Thyroid gland (tissue), 4 donors: ENCODE measurements at regions not wholly inside any gene's neighbourhood (a gene's known extent, or its start where the extent isn't known, plus 50 kb on each side); places are given as distances from the start of the nearest gene placed in this dataset.

Experiments
- POLR2A ChIP-seq, 2 donors: fragments of 450-650 bp; IDR thresholded peaks; one replicate each; pipeline ENCODE4 v1.6.1; 2017; ENCODE audit warnings: antibody characterized with exemption in 2 of 2, mild to moderate bottlenecking in 2 of 2, moderate library complexity in 1 of 2
- TF ChIP-seq, protein P1 (sequence below), 6 experiments: fragments of 200-600 bp in 3 of 6; fragments of 450-650 bp in 3 of 6; sonication (generic) in 3 of 6; IDR thresholded peaks; one replicate each; pipeline ENCODE4 v1.5.1; 2016 to 2019; ENCODE audit warnings: antibody characterized with exemption in 6 of 6, mild to moderate bottlenecking in 2 of 6, inconsistent platforms in 1 of 6, moderate library complexity in 1 of 6

DNA sequence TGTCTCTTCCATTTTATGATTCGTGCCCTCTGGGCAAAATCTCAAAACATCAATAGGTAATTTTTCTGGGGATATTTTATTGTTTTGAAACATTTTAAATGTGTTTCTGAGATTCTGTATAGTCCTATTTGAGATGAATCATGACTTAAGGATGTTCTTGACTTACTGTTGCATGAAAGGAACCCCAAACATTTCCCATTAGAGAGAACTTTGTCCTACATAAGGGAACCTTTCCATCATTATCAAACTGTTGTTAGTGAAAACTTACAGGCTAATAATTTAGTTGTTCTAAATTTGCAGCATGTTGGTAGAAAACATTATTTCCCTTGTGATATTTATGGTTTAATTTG is 523.3 kb downstream of the PPARGC1A start:
- TF ChIP-seq, protein P1, sequence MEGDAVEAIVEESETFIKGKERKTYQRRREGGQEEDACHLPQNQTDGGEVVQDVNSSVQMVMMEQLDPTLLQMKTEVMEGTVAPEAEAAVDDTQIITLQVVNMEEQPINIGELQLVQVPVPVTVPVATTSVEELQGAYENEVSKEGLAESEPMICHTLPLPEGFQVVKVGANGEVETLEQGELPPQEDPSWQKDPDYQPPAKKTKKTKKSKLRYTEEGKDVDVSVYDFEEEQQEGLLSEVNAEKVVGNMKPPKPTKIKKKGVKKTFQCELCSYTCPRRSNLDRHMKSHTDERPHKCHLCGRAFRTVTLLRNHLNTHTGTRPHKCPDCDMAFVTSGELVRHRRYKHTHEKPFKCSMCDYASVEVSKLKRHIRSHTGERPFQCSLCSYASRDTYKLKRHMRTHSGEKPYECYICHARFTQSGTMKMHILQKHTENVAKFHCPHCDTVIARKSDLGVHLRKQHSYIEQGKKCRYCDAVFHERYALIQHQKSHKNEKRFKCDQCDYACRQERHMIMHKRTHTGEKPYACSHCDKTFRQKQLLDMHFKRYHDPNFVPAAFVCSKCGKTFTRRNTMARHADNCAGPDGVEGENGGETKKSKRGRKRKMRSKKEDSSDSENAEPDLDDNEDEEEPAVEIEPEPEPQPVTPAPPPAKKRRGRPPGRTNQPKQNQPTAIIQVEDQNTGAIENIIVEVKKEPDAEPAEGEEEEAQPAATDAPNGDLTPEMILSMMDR (IDR thresholded peaks at IDR 0.05): no peak
- TF ChIP-seq POLR2A (IDR thresholded peaks at IDR 0.05): no peak
